GM12878 (cell line): ENCODE measurements at regions not wholly inside any gene's neighbourhood (a gene's known extent, or its start where the extent isn't known, plus 50 kb on each side); places are given as distances from the start of the nearest gene placed in this dataset.

Source experiments
- ATAC-seq: fragments of 200-7000 bp; cut with Tn5 transposase; 3 replicates; pipeline ENCODE4 v1.9.1; 2020; ENCODE audit warnings: mild to moderate bottlenecking, moderate library complexity
- BruUV-seq: library from RNA; stranded (reverse); fragments of 400-500 nt; replicated peaks from 2 replicates; lab custom pipeline; 2021; lab: Mats Ljungman, UMichigan
- CTCF ChIA-PET: fragments of 300-600 bp; sonication (Branson Sonifier 250); formaldehyde crosslinking; extraction: SDS; loops from one replicate; lab custom pipeline; 2021; ENCODE audit warnings: inconsistent platforms; lab: Yijun Ruan, JAX
- POLR2A ChIA-PET: fragments of 350-600 bp; formaldehyde crosslinking; extraction: SDS; loops from one replicate; lab custom pipeline; 2021; ENCODE audit warnings: inconsistent platforms; lab: Charles Lee
- RAD21 ChIA-PET: fragments of 300-600 bp; sonication (Branson Sonifier 250); formaldehyde crosslinking; loops from one replicate; lab custom pipeline; 2023; ENCODE audit warnings: antibody characterized with exemption; ENCODE audit not compliant: unreplicated experiment; lab: Charles Lee
- SMC1A ChIA-PET: fragments of 300-600 bp; sonication (Branson Sonifier 250); formaldehyde crosslinking; loops from one replicate; lab custom pipeline; 2023; ENCODE audit not compliant: unreplicated experiment, uncharacterized antibody; lab: Charles Lee
- DNase-seq: peaks from one replicate; pipeline ENCODE4 v3.0.0-alpha.2; 2011; ENCODE audit warnings: low read depth, low spot score
- FAIRE-seq: peaks from 3 replicates; lab custom pipeline; 2011; peaks lifted over from hg19 to GRCh38; lab: Jason Lieb, UNC
- H2AFZ ChIP-seq: 2 replicates; pipeline ENCODE4 v1.6.0; 2011; ENCODE audit warnings: low read depth, low read length, control low read depth; ENCODE audit not compliant: control insufficient read depth
- H3K27ac ChIP-seq: 2 replicates; pipeline ENCODE4 v1.5.1; 2011; ENCODE audit warnings: control low read depth; ENCODE audit not compliant: control insufficient read depth, insufficient read depth
- H3K27me3 ChIP-seq, 2 experiments: replicated peaks in 1 of 2; 2 replicates each; pipeline versions ENCODE4 v1.6.0 to v1.6.1; 2011; ENCODE audit warnings: low read length in 1 of 2; ENCODE audit not compliant: control insufficient read depth in 2 of 2, insufficient read depth in 2 of 2
- H3K36me3 ChIP-seq, 2 experiments: 2 replicates each; pipeline ENCODE4 v1.5.1; 2011; ENCODE audit warnings: low read length in 1 of 2; ENCODE audit not compliant: control insufficient read depth in 2 of 2, insufficient read depth in 2 of 2
- H3K4me1 ChIP-seq: 2 replicates; pipeline ENCODE4 v1.6.1; 2011; ENCODE audit warnings: mild to moderate bottlenecking, low read length, moderate library complexity, mixed read lengths; ENCODE audit not compliant: control insufficient read depth, insufficient read depth
- H3K4me2 ChIP-seq: 2 replicates; pipeline ENCODE4 v1.6.0; 2011; ENCODE audit warnings: control low read depth; ENCODE audit not compliant: control insufficient read depth, insufficient read depth
- H3K4me3 ChIP-seq: fragments of 200-600 bp; sonication (generic); 2 replicates; pipeline ENCODE4 v1.5.1; 2016
- H3K79me2 ChIP-seq: 2 replicates; pipeline ENCODE4 v1.6.0; 2011; ENCODE audit warnings: low read length; ENCODE audit not compliant: control insufficient read depth, insufficient read depth
- H3K9ac ChIP-seq: 2 replicates; pipeline ENCODE4 v1.8.0; 2011; ENCODE audit warnings: low read length, control low read depth, mixed read lengths; ENCODE audit not compliant: control insufficient read depth, insufficient read depth
- H3K9me3 ChIP-seq: replicated peaks from 3 replicates; pipeline ENCODE4 v1.5.1; 2011; ENCODE audit warnings: mild to moderate bottlenecking, low read length; ENCODE audit not compliant: control insufficient read depth, insufficient read depth
- H4K20me1 ChIP-seq: 2 replicates; pipeline ENCODE4 v1.6.0; 2011; ENCODE audit not compliant: control insufficient read depth, insufficient read depth
- BACH1 ChIP-seq: fragments of 450-650 bp; IDR thresholded peaks from 2 replicates; pipeline ENCODE4 v1.6.1; 2017; ENCODE audit warnings: mild to moderate bottlenecking, borderline replicate concordance
- BCL3 ChIP-seq: IDR thresholded peaks from 2 replicates; pipeline ENCODE4 v1.6.1; 2011; ENCODE audit warnings: borderline replicate concordance, low read depth, mild to moderate bottlenecking, moderate library complexity, low read length; ENCODE audit not compliant: insufficient read depth, poor library complexity, severe bottlenecking
- BHLHE40 ChIP-seq, 2 experiments: fragments of 450-650 bp in 1 of 2; IDR thresholded peaks; 2 replicates each; pipeline ENCODE4 v1.6.1; 2011 to 2017; ENCODE audit warnings: low read depth in 2 of 2, borderline replicate concordance in 1 of 2, improper control_type of control experiment in 1 of 2, low read length in 1 of 2, mild to moderate bottlenecking in 1 of 2
- CBX3 ChIP-seq: fragments of 200-600 bp; sonication (generic); IDR thresholded peaks from 2 replicates; pipeline ENCODE4 v1.6.1; 2016; ENCODE audit warnings: low read depth, borderline replicate concordance
- CHD2 ChIP-seq: IDR thresholded peaks from 2 replicates; pipeline ENCODE4 v1.6.1; 2011; ENCODE audit warnings: low read depth, low read length, improper control_type of control experiment, borderline replicate concordance
- CHD4 ChIP-seq: fragments of 200-600 bp; sonication (generic); IDR thresholded peaks from 2 replicates; pipeline ENCODE4 v1.6.1; 2016; ENCODE audit warnings: mild to moderate bottlenecking
- E2F4 ChIP-seq: IDR thresholded peaks from 2 replicates; pipeline ENCODE4 v1.6.1; 2012; ENCODE audit warnings: low read depth, low read length, improper control_type of control experiment
- FOXK2 ChIP-seq: fragments of 450-650 bp; IDR thresholded peaks from 2 replicates; pipeline ENCODE4 v1.6.1; 2017; ENCODE audit warnings: mild to moderate bottlenecking, moderate library complexity
- GABPA ChIP-seq: IDR thresholded peaks from 2 replicates; pipeline ENCODE4 v1.6.1; 2014; ENCODE audit warnings: antibody characterized with exemption, low read depth, mild to moderate bottlenecking, inconsistent platforms
- IRF3 ChIP-seq: fragments of 450-650 bp; IDR thresholded peaks from 2 replicates; pipeline ENCODE4 v1.6.1; 2014; ENCODE audit warnings: mild to moderate bottlenecking
- MTA3 ChIP-seq: IDR thresholded peaks from 2 replicates; pipeline ENCODE4 v1.6.1; 2012; ENCODE audit warnings: low read length, inconsistent platforms, borderline replicate concordance
- NFIC ChIP-seq: IDR thresholded peaks from 2 replicates; pipeline ENCODE4 v1.6.1; 2012; ENCODE audit warnings: low read depth, mild to moderate bottlenecking, inconsistent platforms, low read length, moderate library complexity
- PAX5 ChIP-seq: IDR thresholded peaks from 2 replicates; pipeline ENCODE4 v1.6.1; 2011; ENCODE audit warnings: low read depth, low read length, borderline replicate concordance
- POLR2AphosphoS2 ChIP-seq: IDR thresholded peaks from 2 replicates; pipeline ENCODE4 v1.6.1; 2011; ENCODE audit warnings: low read depth, mild to moderate bottlenecking, low read length, improper control_type of control experiment, moderate library complexity
- POU2F2 ChIP-seq: IDR thresholded peaks from 3 replicates; pipeline ENCODE4 v1.6.1; 2011; ENCODE audit warnings: low read depth, mild to moderate bottlenecking, low read length, borderline replicate concordance
- USF2 ChIP-seq: IDR thresholded peaks from 2 replicates; pipeline ENCODE4 v1.6.1; 2011; ENCODE audit warnings: low read depth, low read length, improper control_type of control experiment, borderline replicate concordance
- ZBTB33 ChIP-seq: fragments of 450-650 bp; IDR thresholded peaks from 2 replicates; pipeline ENCODE4 v1.6.1; 2017; ENCODE audit warnings: mild to moderate bottlenecking
- WGBS: methylation state at CpG from one replicate; pipeline ENCODE4 v1.1.6; 2016; ENCODE audit warnings: low lambda C conversion rate; ENCODE audit not compliant: insufficient replicate concordance, insufficient coverage; ENCODE audit errors: missing lambda C conversion rate; 5-methylcytosine and 5-hydroxymethylcytosine counted together
- in situ Hi-C: fragments of 300-500 bp; cut with MboI; formaldehyde crosslinking; loops from 9 replicates; pipeline ENCODE4 v1.14.3; 2018; ENCODE audit warnings: mixed read lengths
- intact Hi-C: fragments of 100-400 bp; cut with micrococcal nuclease; formaldehyde crosslinking; loops from one replicate; pipeline ENCODE4 v1.14.2; 2022; ENCODE audit not compliant: unreplicated experiment

GRCh38 chr5:44664711-44665100, 144.0 kb upstream of the MRPS30 start:
- RAD21 ChIA-PET: no interaction called here
- in situ Hi-C loops: no loop called here
- Histone ChIP-seq H3K4me1 (no peaks in the 10 kb centered on the region), H2AFZ (no peak overlapping the region), H4K20me1 (no peaks in the 10 kb centered on the region), H3K9ac (no peak overlapping the region), H3K27ac (no peak overlapping the region), H3K9me3 (no peaks in the 10 kb centered on the region; the same call in 2 of the 3 replicates), H3K4me2 (no peak overlapping the region), H3K36me3 (no peaks in the 10 kb centered on the region), H3K27me3 (no peaks in the 10 kb centered on the region), H3K4me3 (no peak overlapping the region), H3K79me2 (no peaks in the 10 kb centered on the region)
- POLR2A ChIA-PET: no interaction called here
- SMC1A ChIA-PET: no interaction called here
- BruUV-seq: no TSS peak
- no peak for TF ChIP-seq CBX3
- TF ChIP-seq BHLHE40 (IDR thresholded peaks at IDR 0.05; ENCODE audit: borderline replicate concordance in 1 of 2, low read depth in 2 of 2, low read length in 1 of 2): no peak
- no peak for TF ChIP-seq PAX5
- TF ChIP-seq POLR2AphosphoS2: no peak
- no peak for TF ChIP-seq FOXK2
- no peak for TF ChIP-seq E2F4
- TF ChIP-seq MTA3: no peak
- no peak for TF ChIP-seq IRF3
- no peak for TF ChIP-seq NFIC
- TF ChIP-seq BCL3: no peak
- TF ChIP-seq GABPA: no peak
- TF ChIP-seq POU2F2: no peak
- TF ChIP-seq BACH1: no peak
- no peak for TF ChIP-seq CHD2
- no peak for TF ChIP-seq USF2
- no peak for TF ChIP-seq CHD4
- no peak for TF ChIP-seq ZBTB33
- intact Hi-C loops: no loop called here
- WGBS: 50% methylated on average over 3 of the region's 3 CpGs
- DNase-seq (no peak), FAIRE-seq (no peak), ATAC-seq (no peak; the same call in 2 of the 3 replicates)
- CTCF ChIA-PET: no interaction called here
